ENCODE measurements at regions not wholly inside any gene's neighbourhood (a gene's known extent, or its start where the extent isn't known, plus 50 kb on each side); places are given as distances from the start of the nearest gene placed in this dataset.
"Not testable (repeated sequence)": the region's sequence is repeated elsewhere in the genome, so short reads cannot be mapped to it uniquely, and the experiment has no call there.

DNA sequence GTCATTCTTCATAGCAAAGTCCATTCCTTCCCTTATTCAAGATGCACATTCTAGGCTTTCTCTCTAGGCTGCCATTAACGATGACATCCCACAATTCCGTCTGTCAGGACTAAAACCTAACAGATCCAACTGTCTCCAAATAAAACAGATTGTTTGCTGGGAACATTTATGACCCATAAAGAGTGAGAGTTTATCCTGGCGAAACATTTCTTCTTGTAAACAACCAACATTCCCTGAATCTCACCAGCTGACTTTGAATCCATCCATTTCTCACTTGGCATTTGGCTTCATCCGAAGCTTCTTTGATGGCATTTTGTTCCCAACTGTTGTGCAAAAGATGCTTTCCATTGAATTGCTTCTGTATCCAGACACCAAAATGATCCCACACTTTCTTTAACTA, 93.1 kb downstream of the OLIG3 start:
- no peak for DNase-seq (ENCODE audit: low read depth in 4 of 4, low spot score in 1 of 4)

GRCh38 chr6:137399881-137400443, 94.2 kb downstream of the OLIG3 start:
- no peak for DNase-seq (ENCODE audit: low read depth in 4 of 4, low spot score in 1 of 4)

- no peak for DNase-seq (ENCODE audit: low read depth in 4 of 4, low spot score in 1 of 4)
These were observed 98.9 kb downstream of the OLIG3 start for GRCh38 chr6:137395316-137395715.

DNA sequence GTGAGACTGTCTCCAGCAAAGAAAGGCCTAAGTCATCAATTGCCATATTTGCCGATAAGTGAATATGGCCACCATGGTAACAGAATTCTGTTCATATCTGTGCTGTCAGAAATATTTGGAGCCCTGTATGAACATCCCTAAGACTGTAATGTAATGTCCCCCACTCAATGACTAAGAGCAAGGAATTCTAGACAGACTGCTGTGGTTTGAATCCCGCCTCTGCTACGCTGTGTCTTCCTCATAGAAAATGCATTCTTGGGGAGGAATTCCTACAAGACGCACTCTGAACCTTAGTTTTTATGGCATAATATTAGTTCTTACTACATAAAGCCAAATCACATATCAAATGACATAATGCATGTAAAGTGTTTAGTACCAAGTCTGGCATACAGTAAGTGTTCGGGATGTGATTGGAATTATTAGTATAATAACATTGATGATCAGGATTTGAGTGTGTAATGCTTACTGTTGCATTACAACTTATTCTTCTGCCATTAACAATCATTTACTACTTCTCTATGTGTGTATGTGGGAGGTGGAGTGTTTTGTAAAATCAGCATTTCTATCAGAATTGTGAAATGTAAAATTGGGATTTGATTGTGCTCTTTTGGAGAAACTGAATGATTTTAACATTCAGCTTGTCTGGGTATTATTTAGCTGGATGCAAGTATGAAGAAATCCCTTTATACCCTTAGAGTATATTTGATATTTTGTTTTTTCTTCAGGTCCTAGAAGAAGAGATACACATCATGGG, 103.0 kb downstream of the OLIG3 start:
- no peak for DNase-seq (ENCODE audit: low read depth in 4 of 4, low spot score in 1 of 4)

GRCh38 chr6:137390334-137390733, 103.9 kb downstream of the OLIG3 start:
- DNase-seq (ENCODE audit: low read depth in 4 of 4, low spot score in 1 of 4) = no peak

- DNase-seq (ENCODE audit: low read depth in 4 of 4, low spot score in 1 of 4) = peak; percentile 45 to 67 (median 50)
These were observed 105.0 kb downstream of the OLIG3 start for GRCh38 chr6:137389150-137389704.

- DNase-seq (ENCODE audit: low read depth in 4 of 4, low spot score in 1 of 4) = no peak
These were observed 107.0 kb downstream of the OLIG3 start for GRCh38 chr6:137387096-137387764.

GRCh38 chr6:137383287-137383686, 110.9 kb downstream of the OLIG3 start:
- not testable (repeated sequence) for DNase-seq (ENCODE audit: low read depth in 4 of 4, low spot score in 1 of 4)

- no peak for DNase-seq (ENCODE audit: low read depth in 4 of 4, low spot score in 1 of 4)
These were observed 116.2 kb downstream of the OLIG3 start for GRCh38 chr6:137378090-137378369.

- DNase-seq (ENCODE audit: low read depth in 4 of 4, low spot score in 1 of 4) = no peak
These were observed 120.9 kb downstream of the OLIG3 start for GRCh38 chr6:137373296-137373695.

GRCh38 chr6:137372532-137372931, 121.7 kb downstream of the OLIG3 start:
- DNase-seq (ENCODE audit: low read depth in 4 of 4, low spot score in 1 of 4) = no peak

GRCh38 chr6:137371634-137372016, 122.6 kb downstream of the OLIG3 start:
- DNase-seq (ENCODE audit: low read depth in 4 of 4, low spot score in 1 of 4) = no peak

DNA sequence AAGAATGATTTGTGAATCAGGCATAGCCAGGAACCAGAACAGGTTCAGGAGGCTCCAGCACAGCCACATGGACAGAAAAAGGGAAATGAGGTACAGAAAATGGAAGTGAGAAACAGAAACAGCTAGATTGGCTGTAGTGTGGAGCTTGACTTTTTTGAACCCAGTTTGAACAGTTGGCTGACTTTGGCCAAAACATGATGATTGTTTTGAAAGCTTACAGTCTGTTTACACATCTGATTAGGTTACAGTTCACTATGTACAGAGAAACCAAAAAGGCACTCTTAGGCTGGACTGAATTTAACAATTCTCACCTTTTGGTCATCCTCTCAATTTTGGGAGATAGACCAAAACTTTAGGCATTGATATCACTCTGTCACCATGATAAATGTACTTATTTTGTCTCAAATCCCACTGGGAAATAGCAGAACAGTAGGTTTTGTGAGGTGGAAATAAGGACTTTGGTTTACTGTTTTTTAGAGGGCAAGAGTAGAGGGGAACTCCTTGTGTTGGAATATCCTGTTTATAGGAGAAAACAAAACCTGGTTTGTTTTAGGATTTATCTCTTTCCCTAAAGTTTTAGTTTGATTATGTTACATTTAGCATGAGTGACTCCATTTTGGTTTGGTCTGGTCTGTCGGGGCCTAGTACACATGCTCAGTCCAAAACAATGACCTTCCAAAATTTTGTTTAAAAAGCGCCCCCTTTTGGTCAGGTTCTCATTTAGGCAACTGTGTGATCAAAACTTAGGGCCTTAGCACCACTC, 123.1 kb downstream of the OLIG3 start:
- DNase-seq (ENCODE audit: low read depth in 4 of 4, low spot score in 1 of 4) = no peak

- DNase-seq (ENCODE audit: low read depth in 4 of 4, low spot score in 1 of 4) = no peak
These were observed 125.1 kb downstream of the OLIG3 start for GRCh38 chr6:137369136-137369535.

- no peak for DNase-seq (ENCODE audit: low read depth in 4 of 4, low spot score in 1 of 4)
These were observed 128.3 kb downstream of the OLIG3 start for GRCh38 chr6:137365707-137366437.

- DNase-seq (ENCODE audit: low read depth in 4 of 4, low spot score in 1 of 4) = no peak
These were observed 130.4 kb downstream of the OLIG3 start for GRCh38 chr6:137363805-137364138.

- no peak for DNase-seq (ENCODE audit: low read depth in 4 of 4, low spot score in 1 of 4)
These were observed 131.1 kb downstream of the OLIG3 start for GRCh38 chr6:137362878-137363804.

DNA sequence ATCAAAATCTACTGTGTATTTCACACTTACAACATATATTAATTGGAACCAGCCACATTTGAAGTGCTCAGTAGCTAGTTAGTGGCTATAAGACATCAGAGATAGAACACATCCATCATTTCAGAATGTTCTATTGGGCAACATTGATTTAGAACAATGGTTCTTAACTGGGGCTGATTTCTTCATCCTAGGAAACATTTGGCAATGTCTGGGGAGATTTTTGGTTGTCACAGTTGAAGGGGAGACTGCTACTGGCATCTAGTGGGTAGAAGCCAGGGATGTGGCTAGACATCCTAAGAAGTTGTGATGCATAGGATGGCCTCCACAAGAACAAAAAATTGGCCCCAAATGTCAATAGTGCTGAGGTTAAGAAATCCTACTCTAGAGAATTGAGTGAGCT, 132.5 kb downstream of the OLIG3 start:
- no peak for DNase-seq (ENCODE audit: low read depth in 4 of 4, low spot score in 1 of 4)

DNA sequence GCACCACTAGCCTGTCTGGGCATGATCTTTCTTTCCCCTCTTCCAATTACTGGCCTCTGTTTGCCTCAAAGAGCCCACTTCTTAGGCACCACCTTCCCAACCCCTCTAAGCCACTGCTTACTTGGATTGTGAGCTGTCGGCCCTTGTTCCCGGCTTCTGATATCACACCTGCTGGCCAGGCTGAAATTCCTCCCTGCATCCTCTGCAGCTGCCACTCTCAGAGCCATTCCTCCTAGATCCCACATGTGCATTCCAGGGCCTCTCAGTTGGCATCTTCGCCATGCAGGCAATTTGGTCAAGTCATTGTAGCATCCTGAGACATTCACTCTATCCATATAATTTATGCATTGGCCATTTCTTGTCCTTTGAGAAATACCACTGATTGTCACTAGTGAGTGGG, 135.9 kb downstream of the OLIG3 start:
- no peak for DNase-seq (ENCODE audit: low read depth in 4 of 4, low spot score in 1 of 4)

DNA sequence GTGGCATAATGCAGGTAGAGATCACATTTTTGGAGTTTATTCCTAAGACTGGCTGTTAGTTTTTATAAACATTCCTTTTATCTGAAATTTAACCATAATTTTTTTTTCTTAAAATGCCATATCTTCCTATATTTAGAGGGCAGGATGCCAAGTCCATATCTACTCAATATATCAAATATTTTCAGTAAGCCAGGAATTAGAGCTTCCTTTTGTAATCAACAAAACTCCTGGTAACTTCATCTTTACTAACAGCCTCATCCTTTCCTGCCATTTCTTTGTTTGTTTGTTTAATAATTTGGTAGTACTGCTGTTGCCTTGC, 136.3 kb downstream of the OLIG3 start:
- DNase-seq (ENCODE audit: low read depth in 4 of 4, low spot score in 1 of 4) = no peak
